Keratinocyte (primary cell): ENCODE measurements at regions not wholly inside any gene's neighbourhood (a gene's known extent, or its start where the extent isn't known, plus 50 kb on each side); places are given as distances from the start of the nearest gene placed in this dataset.

ENCODE experiments used
- CTCF ChIP-seq, 3 experiments: IDR thresholded peaks in 1 of 3; conservative IDR thresholded peaks in 1 of 3; optimal IDR thresholded peaks in 1 of 3; 2 replicates in 2 of 3; 3 replicates in 1 of 3; pipeline versions ENCODE3 to v1.5.1; 2011; ENCODE audit warnings: low read length in 3 of 3, mild to moderate bottlenecking in 3 of 3, moderate library complexity in 2 of 3, control low read depth in 1 of 3, inconsistent platforms in 1 of 3; ENCODE audit not compliant: insufficient read depth in 2 of 3; ENCODE audit errors: extremely low read depth in 1 of 3
- EZH2 ChIP-seq: IDR thresholded peaks from one replicate; pipeline ENCODE4 v1.6.1; 2012; ENCODE audit warnings: inconsistent platforms, mild to moderate bottlenecking, low read length, moderate library complexity

- TF ChIP-seq CTCF (optimal IDR thresholded peaks at IDR 0.05 in 1 of 3, IDR thresholded peaks at IDR 0.05 in 1 of 3, conservative IDR thresholded peaks at IDR 0.05 in 1 of 3; ENCODE audit: extremely low read depth in 1 of 3, insufficient read depth in 2 of 3, low read length in 3 of 3) (no peak), EZH2 (no peak)
Observed at GRCh38 chr5:82720213-82721086, 356.7 kb downstream of the TMEM167A start.
